Vagina (tissue), 2 donors: ENCODE measurements at regions not wholly inside any gene's neighbourhood (a gene's known extent, or its start where the extent isn't known, plus 50 kb on each side); places are given as distances from the start of the nearest gene placed in this dataset.

Source experiments
- POLR2A ChIP-seq, 2 donors: fragments of 450-650 bp; IDR thresholded peaks; one replicate each; pipeline ENCODE4 v1.6.1; 2017; ENCODE audit warnings: antibody characterized with exemption in 2 of 2, mild to moderate bottlenecking in 2 of 2, moderate library complexity in 2 of 2
- TF ChIP-seq, protein P1 (sequence below), 3 experiments: fragments of 450-650 bp in 2 of 3; fragments of 200-600 bp in 1 of 3; sonication (generic) in 1 of 3; IDR thresholded peaks; one replicate each; pipeline ENCODE4 v1.5.1; 2017 to 2019; ENCODE audit warnings: antibody characterized with exemption in 3 of 3, mild to moderate bottlenecking in 2 of 3, moderate library complexity in 2 of 3

DNA sequence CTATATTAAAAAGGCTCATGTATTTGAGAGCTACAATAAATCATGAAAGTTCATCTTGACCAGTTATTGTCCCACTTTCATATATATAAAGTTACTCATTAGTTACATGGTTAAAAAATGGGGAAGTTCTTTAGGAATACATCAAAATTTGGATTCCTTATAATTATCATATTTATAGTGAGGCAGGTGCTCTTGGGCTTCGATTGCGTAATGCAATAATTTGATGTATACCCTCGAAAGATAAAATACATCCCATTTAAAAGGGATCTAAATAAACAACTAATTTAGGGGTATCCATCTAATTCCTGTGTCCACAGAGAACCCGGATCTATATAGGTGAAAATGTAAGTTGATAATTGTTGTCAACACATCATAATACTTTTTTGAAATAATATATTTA lies 444.6 kb downstream of the RIT2 start:
- TF ChIP-seq POLR2A (IDR thresholded peaks at IDR 0.05): no peak
- TF ChIP-seq, protein P1, sequence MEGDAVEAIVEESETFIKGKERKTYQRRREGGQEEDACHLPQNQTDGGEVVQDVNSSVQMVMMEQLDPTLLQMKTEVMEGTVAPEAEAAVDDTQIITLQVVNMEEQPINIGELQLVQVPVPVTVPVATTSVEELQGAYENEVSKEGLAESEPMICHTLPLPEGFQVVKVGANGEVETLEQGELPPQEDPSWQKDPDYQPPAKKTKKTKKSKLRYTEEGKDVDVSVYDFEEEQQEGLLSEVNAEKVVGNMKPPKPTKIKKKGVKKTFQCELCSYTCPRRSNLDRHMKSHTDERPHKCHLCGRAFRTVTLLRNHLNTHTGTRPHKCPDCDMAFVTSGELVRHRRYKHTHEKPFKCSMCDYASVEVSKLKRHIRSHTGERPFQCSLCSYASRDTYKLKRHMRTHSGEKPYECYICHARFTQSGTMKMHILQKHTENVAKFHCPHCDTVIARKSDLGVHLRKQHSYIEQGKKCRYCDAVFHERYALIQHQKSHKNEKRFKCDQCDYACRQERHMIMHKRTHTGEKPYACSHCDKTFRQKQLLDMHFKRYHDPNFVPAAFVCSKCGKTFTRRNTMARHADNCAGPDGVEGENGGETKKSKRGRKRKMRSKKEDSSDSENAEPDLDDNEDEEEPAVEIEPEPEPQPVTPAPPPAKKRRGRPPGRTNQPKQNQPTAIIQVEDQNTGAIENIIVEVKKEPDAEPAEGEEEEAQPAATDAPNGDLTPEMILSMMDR (IDR thresholded peaks at IDR 0.05): no peak
